NOMO-1 treated with dmso at 0.1 percent for 144 hours (cell line): ENCODE measurements at regions not wholly inside any gene's neighbourhood (a gene's known extent, or its start where the extent isn't known, plus 50 kb on each side); places are given as distances from the start of the nearest gene placed in this dataset.

Experiments
- DNase-seq: peaks from one replicate; lab custom pipeline; 2025; ENCODE audit not compliant: unreplicated experiment; lab: John Stamatoyannopoulos, UW

DNA sequence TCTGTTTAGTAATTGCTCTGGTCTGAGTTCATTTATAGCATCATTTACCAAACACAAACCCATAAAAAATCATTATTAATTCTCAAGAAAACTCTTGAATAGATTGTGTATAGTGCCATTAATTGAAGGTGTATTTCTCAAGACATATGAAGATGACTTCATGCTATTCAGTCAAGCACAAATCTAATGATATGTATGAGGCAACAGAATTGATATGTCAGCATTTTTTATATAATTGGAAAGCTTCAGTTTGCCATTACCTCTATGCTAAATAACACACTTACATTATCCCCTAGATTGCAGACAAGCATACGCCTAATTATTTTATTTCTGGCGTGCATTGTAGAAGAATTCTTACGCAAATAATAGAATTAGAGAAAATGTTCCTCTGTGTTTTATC lies 461.8 kb downstream of the PDHA2 start:
- no peak for DNase-seq

DNA sequence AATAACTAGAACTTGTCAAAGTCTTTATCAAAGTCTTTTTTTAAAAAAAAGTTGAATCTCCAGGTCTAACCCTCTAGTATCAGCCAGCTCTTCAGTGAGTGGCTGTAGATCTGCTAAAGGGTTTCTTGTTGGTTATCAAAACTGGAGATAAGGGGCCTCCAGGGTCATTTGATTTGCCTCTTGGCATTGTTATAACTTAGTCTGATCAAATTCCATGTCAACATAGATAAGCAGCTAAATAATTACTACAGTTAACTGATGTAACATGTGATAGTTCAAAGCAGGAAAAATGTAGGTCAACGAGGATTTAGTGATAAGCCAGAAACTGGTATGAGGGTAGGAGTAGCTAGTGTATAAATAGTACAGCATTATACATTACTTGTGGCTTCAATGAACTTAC lies 465.1 kb downstream of the PDHA2 start:
- no peak for DNase-seq

DNA sequence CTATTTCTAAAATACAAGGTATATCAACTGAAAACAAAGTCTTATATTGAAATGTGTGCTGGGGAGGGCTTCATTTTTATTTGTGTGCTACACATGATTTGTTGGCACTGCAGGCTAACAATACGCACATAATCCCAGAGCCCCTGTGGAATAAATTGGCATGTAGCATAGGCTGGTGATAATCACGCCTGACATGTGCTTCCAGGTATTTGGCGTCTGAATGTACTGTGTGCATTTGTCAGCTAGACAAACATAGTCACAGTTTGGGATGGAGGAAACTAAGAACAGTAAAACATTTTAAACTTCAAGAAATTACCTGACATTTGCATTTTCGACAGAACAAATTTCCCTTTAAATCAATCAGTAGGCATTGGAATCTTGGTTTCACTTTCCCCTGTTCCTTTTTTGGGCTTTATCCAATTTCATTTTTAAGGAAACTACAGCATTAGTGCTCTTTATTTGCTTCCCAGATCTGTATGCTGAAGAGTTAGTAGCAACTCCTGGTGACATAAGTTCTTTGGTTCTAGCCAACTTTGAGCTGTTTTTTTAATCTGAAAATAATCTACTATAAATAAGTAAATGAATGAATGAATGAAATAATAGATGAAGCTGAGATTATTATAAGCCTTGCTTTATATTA lies 472.3 kb downstream of the PDHA2 start:
- no peak for DNase-seq

- DNase-seq = no peak
These were observed 475.9 kb downstream of the PDHA2 start for GRCh38 chr4:96315815-96316214.

DNA sequence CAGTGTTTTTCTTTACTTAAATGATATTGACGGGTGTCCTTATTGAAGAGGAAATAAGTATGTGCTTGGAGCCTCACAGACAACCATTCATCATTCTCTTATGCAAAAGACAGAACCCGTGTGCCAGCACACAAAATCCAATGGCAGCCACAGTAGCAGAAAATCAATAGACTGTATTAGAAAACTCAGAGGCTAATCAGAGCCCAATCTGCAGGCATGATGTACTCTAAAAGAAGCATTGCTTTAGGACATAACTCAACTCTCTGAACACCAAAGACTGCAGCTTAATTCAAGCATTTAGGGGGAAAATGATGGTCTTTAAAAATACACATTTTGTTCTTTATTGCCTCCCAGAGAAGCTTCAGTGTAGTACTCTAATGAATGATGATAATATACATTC lies 476.9 kb downstream of the PDHA2 start:
- no peak for DNase-seq

DNA sequence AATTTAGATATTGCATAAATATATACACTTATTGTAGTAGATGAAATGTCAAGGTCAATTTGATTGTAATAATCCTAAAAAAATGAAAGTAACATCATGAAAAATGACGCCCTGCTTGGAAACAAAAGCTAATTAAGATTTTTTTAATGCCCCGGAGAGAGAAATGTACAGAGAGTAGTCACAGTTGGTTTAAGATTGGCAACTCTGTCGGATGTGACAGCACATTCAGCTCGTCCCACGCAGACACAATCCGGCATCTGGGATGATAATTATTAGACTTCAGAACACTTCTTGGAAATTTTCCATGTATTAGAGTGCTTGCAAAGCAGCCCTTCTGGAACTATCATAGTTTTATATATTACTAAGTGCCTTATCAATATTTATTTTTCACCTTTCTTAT lies 478.0 kb downstream of the PDHA2 start:
- DNase-seq = no peak

DNA sequence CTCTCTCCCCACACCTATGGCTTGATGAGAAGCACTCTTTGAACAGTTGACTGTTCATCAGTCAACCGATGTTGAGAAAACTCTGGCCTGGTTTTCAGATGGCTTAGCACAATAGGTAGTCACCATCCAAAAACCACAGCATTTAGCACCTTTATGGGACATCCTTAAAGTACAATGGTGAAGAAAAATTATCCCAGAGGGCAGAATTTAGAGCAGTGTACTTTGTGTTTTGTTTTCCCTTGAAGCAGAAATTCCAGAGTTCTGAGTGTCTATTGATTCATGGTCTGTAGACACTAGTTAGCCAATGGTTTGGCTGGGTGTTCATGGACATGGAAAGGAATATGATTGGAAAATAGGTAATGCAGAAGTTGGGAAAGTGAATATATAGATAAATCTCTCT lies 487.0 kb downstream of the PDHA2 start:
- DNase-seq = no peak

DNA sequence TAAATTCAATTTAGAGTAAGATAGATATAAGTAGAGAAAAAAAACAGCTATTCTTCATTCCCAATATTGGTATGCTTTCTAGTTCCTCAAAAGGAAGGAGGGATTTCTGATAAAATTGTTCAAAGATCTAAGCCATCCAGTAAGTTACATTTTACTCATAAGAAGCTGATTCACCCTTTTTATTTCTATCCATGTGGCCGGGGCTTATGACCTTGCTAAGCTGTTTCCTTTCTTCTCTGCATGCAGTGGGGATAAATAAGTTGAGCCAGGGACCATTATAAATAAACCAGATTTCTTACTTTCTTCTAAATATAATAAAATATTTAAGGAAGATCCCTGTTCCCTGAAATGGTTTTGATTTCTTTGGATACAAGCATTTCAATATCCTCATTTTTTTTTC lies 502.3 kb downstream of the PDHA2 start:
- DNase-seq = no peak

GRCh38 chr4:96342790-96343455 lies 503.0 kb downstream of the PDHA2 start:
- DNase-seq = no peak

DNA sequence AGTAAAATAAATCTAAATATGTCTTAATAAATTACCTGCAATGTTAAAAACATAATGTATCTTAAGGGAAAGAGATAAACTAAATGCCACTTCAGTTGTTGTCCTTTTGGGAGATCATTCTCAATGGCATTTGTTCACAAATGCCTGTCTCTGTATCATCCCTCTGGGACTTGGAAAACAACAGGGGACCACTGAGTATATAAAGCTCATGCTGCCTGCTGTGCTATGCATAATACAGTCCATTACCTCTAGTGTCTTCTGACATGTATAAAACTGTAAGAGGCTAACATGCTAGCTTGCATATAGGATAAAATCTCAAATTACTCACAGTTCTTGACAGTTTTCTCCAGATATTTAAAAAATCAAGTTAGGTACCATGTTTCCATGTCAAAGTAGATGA lies 503.9 kb downstream of the PDHA2 start:
- no peak for DNase-seq

- no peak for DNase-seq
These were observed 507.7 kb downstream of the PDHA2 start for GRCh38 chr4:96347582-96347981.

DNA sequence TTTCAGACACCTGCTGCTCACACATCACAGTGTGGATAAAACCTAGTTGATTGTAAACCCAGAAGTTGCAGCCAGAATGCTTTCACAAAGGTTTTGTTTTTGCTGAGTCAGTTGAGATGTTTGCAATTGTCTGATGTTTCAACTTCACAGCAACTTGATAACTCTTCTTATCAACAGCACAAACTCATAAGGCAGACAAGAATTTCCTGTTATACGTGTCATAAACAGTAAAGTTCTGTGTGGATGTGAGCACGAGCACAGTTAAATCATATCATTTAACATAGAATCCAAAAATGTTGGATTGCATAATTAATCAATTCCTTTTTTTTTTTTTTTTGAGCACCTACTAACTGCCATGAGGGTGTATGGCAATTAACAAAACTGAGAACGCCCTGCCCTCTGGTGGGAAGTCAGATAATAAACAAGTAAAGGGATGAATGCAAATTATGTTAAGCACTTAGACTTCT lies 512.2 kb downstream of the PDHA2 start:
- no peak for DNase-seq

DNA sequence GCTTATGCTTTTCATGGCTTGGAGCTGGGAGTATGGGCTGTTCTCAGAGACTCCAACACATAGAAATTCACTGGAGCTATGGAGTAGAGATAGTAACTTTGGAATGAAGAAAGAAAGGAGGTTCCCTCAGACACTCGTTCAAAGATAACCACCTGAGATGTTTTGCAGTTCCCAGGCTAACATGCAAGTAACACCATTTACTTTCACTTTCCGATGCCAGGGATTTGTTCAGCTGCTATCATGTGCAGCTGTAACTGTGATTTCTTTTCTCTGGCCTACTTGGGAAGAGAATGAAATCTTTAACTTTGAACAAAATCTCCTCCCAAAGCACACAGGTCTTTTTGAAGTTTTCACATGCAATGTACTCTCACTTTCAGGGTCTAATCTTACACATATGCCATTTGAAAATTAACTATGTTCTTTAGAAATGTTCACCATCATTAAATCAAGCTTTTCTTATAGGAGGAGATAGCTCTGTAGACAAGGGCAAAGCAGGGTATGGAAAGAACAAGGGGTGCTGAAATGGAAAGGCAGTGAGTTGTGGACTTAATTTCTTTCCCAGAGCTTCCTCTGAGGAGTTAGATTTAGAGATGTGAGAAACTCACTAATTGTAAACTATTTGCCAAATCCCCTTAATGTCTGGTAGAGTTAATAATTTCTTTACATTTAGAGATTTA lies 514.3 kb downstream of the PDHA2 start:
- no peak for DNase-seq

- DNase-seq = no peak
These were observed 515.5 kb downstream of the PDHA2 start for GRCh38 chr4:96355414-96355813.

- DNase-seq = no peak
These were observed 516.9 kb downstream of the PDHA2 start for GRCh38 chr4:96356591-96357370.

DNA sequence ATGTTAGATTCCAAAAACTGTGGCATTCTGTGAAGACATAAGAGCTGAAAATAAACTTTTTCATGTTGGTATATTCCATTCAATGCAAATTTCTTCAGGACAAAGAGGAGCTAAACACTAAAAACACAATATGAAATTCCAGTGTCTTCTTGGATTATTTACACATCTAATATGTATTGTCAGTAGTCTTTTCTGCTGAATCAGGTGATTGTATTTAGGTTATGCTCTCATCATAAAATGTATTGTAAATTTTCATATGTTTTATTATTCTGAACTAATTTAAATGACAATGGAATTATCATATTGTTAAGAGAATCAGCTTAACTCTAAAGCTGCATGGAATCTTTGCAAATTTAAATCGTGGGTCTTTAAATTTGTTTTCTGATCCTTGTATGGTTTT lies 526.7 kb downstream of the PDHA2 start:
- DNase-seq = no peak

GRCh38 chr4:96375367-96375766 lies 535.5 kb downstream of the PDHA2 start:
- DNase-seq = no peak

DNA sequence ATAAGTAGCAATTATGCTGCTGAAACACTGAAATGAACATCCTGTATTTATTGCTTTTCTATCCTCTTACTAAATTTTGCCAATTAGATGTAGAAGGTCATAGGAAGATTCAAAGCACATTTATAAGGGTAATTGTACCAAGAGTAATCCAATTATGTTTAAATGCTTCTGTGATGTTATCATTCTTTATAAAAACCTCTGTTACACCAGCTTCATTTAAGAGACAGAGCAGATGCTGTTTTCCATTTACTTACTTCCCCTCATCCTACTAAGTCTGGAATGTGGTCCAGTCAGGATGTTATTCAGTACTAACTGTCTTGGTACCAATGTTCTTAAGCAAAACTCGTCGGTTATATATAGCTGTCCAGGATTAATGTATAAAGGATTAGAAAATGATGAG lies 539.6 kb downstream of the PDHA2 start:
- no peak for DNase-seq

GRCh38 chr4:96380106-96380505 lies 540.2 kb downstream of the PDHA2 start:
- DNase-seq = no peak

GRCh38 chr4:96383349-96383748 lies 543.5 kb downstream of the PDHA2 start:
- DNase-seq = no peak

- DNase-seq = no peak
These were observed 549.9 kb downstream of the PDHA2 start for GRCh38 chr4:96389770-96390169.

GRCh38 chr4:96390404-96390803 lies 550.5 kb downstream of the PDHA2 start:
- DNase-seq = no peak
